GM21723 (cell line): ENCODE measurements at regions not wholly inside any gene's neighbourhood (a gene's known extent, or its start where the extent isn't known, plus 50 kb on each side); places are given as distances from the start of the nearest gene placed in this dataset.

Source experiments
- ATAC-seq: cut with Tn5 transposase; IDR thresholded peaks from one replicate; pipeline ENCODE4 v1.9.1; 2021; ENCODE audit warnings: mild to moderate bottlenecking, moderate library complexity; ENCODE audit not compliant: unreplicated experiment

DNA sequence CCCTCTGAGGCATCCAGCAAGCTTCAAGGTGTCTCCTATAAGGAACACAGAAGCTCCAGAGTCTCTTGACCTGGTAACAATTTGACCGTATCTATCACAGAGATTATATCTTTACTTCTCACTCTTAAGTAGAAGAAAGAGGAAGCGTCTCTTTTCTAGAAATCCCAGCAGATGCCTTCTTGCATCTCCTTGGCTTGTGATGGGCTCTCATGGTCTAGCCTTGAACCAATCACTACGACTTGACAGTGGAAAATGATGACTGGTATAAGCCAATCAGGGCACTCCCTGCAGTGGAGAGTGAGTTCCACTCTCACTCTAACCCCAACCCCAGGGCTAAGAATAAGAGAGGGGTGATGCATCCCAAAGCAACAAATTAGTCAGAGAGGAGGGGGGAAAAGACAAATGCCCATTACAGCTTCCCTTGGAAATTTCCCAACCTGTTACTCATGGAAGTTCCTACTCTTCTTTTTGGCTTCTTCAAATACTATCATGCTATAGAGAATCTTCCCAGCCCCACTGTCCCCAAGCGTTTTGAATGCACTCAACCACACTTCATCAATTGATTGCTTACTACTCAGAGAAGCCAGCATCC lies 293.5 kb downstream of the MN1 start:
- ATAC-seq: no peak

DNA sequence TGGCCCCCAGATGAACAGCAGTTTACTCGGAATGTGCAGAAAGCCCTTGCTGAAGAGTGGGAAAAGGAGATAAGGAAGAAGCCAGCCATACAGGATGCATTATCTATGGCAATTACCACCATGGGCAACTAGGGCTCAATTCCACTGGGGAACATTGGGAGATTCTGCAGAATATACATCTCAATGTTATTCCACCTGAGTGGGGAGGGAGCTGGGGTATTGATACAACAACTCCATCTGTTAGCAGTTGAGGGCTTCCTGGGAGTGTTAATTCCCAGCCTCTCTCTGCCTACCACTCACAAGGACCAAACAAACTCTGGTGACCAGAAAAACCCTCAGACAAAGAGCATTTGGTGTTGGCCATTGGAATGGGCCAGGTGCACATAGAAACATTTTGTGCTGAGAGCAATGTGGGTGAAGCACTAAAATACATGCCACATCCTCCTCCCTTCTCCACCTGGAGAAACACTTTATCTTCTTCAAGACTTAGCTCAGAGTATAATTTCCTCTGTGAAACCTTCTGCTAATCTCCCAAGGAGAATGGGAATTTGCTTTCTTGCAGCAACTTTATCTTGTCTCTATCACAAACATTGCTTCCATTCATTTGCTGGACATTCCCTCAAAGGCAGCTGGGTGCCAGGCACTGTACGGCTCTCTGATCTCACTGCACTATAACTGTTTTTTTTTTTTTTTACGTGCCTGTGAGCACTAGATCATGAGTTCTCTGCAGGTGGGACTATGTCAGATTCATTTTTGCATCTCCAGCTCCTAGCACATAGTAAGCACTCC lies 292.2 kb downstream of the MN1 start:
- no peak for ATAC-seq

- no peak for ATAC-seq
These were observed 291.5 kb downstream of the MN1 start for GRCh38 chr22:27510024-27510423.

GRCh38 chr22:27512283-27512761 lies 289.2 kb downstream of the MN1 start:
- ATAC-seq: no peak

- ATAC-seq: no peak
These were observed 288.5 kb downstream of the MN1 start for GRCh38 chr22:27513021-27513420.

- no peak for ATAC-seq
These were observed 286.7 kb downstream of the MN1 start for GRCh38 chr22:27514601-27515523.

- ATAC-seq: no peak
These were observed 284.0 kb downstream of the MN1 start for GRCh38 chr22:27517361-27518155.

- ATAC-seq: no peak
These were observed 282.8 kb downstream of the MN1 start for GRCh38 chr22:27518531-27519340.

- no peak for ATAC-seq
These were observed 277.8 kb downstream of the MN1 start for GRCh38 chr22:27523711-27524110.

GRCh38 chr22:27525711-27526110 lies 275.8 kb downstream of the MN1 start:
- ATAC-seq: no peak

DNA sequence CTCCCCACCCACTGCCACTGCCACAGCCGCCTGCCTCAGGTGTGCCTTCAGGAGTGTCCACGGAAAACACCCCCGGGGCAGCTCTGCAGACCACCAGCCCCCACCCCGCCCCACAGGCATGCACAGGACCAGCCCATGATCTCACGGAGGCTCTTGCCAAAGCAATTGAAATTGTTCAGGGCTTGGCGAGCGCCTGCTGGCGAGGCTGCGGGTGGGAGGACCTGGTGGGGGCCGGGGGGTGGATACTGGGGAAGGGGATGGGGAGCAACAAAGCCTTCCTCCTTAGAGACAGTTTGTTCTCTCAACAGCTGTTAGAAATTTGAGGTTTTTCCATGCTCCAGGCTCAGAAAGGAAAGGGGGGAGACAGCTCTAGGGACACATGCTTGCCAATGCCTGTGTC lies 274.7 kb downstream of the MN1 start:
- ATAC-seq: no peak

- no peak for ATAC-seq
These were observed 269.6 kb downstream of the MN1 start for GRCh38 chr22:27531782-27532530.

DNA sequence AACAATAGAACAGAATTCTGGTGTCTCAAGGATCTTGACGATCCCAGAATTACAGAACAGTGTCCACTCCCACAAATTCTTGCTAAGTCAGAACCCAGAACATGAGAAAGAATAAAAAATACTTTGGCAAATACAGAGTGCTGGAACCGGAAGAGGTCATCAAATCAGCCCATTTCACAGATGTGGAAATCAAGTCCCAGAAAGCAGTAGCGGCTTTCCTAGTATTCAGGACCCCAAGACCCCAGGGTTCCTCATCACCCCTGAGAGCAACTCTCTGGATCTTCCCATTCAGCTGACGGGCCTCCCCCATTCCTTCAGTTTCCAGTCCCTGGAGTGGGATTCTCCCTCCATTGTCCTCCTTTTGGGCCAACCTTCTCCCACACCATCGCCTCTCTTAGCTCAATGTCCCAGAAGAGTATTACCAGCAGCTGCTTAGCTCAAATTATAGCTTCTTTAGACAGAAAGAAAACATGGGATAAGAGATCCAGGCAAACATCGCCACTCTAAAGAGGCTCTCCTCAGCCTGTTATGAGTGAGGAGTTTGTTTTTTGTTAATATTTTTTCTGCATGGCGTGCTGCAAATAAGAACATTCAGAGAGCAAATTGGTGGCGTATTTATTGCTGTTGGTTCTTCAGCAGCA lies 268.3 kb downstream of the MN1 start:
- no peak for ATAC-seq

DNA sequence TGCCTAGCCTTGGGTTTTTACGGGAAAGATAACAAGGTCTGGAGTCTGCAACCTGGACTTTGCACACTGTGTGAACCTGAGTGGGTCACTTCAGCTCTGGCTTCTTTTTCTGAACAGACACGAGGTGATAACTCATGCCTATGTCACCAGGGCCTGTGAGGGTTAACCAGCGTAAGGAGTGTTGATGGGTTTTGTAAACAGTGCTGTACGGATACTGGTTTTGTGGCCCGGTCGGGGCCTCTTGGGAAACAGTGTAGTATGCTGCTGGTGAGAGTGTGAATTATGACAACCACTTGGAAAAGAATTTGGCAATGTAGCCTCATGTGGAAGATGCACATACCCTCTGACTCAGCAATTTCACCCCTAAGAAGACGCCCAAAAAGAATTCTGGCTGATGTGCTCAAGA lies 266.8 kb downstream of the MN1 start:
- ATAC-seq: no peak

- no peak for ATAC-seq
These were observed 266.1 kb downstream of the MN1 start for GRCh38 chr22:27535452-27535851.

- ATAC-seq: no peak
These were observed 264.1 kb downstream of the MN1 start for GRCh38 chr22:27537501-27537900.

- ATAC-seq: no peak
These were observed 262.9 kb downstream of the MN1 start for GRCh38 chr22:27538666-27539065.

DNA sequence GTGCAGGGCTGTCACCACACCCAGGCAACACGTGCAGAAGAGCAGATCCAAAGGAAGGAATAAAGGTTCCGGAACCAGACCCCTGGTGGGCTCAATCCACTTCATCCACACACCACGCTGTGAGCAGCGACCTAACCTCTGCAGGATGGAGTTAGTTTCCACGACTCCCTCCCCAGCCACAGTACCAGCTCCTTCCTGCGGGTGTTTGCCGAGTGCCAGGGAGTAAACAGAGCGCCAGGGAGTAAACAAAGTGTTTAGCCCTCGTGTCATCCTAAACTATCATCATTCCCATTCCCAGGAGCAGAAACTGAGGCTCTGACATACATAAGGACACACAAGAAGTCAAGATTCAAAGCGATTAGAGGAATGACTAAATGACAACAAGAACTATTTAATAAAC lies 261.3 kb downstream of the MN1 start:
- no peak for ATAC-seq
